ENCODE measurements at regions not wholly inside any gene's neighbourhood (a gene's known extent, or its start where the extent isn't known, plus 50 kb on each side); places are given as distances from the start of the nearest gene placed in this dataset.
"Not testable (repeated sequence)": the region's sequence is repeated elsewhere in the genome, so short reads cannot be mapped to it uniquely, and the experiment has no call there.

- not testable (repeated sequence) for TF ChIP-seq THAP7 (CRISPR knock-in tag; IDR thresholded peaks at IDR 0.05); E2F1 (CRISPR knock-in tag; IDR thresholded peaks at IDR 0.05); USF2 (CRISPR knock-in tag; IDR thresholded peaks at IDR 0.05); GTF2F1 (IDR thresholded peaks at IDR 0.05; ENCODE audit: low read depth, low read length); POU5F1 (IDR thresholded peaks at IDR 0.05; ENCODE audit: borderline replicate concordance, low read depth, low read length, partially characterized antibody); RNF219 (CRISPR knock-in tag; IDR thresholded peaks at IDR 0.05); CTCF (IDR thresholded peaks at IDR 0.05 in 2 of 3, conservative IDR thresholded peaks at IDR 0.05 in 1 of 3; ENCODE audit: insufficient read depth in 2 of 3, low read depth in 1 of 3, low read length in 3 of 3); TBP (optimal IDR thresholded peaks at IDR 0.05; ENCODE audit: low read depth, low read length); POLR2A (conservative IDR thresholded peaks at IDR 0.05); HNRNPUL1 (IDR thresholded peaks at IDR 0.05; ENCODE audit: low read length); POLR3A (IDR thresholded peaks at IDR 0.05; ENCODE audit: borderline replicate concordance, extremely low read depth, insufficient read depth, insufficient read length)
Observed at GRCh38 chr1:96564401-96564800, 157.2 kb upstream of the PTBP2 start.
